NB4 (cell line): ENCODE measurements at regions not wholly inside any gene's neighbourhood (a gene's known extent, or its start where the extent isn't known, plus 50 kb on each side); places are given as distances from the start of the nearest gene placed in this dataset.

Experiments
- DNase-seq: peaks from one replicate; pipeline ENCODE4 v3.0.0; 2010; ENCODE audit warnings: low read depth
- H3K4me3 ChIP-seq: one replicate; pipeline ENCODE4 v1.5.1; 2011; ENCODE audit warnings: mild to moderate bottlenecking, low read depth, low read length, moderate library complexity
- CTCF ChIP-seq: IDR thresholded peaks from one replicate; pipeline ENCODE4 v1.5.1; 2012; ENCODE audit warnings: low read depth, low read length
- MAX ChIP-seq: IDR thresholded peaks from 2 replicates; pipeline ENCODE4 v1.6.1; 2011; ENCODE audit warnings: low read depth, low read length
- MYC ChIP-seq: IDR thresholded peaks from 2 replicates; pipeline ENCODE4 v1.6.1; 2011; ENCODE audit warnings: low read depth, low read length
- POLR2A ChIP-seq: IDR thresholded peaks from 2 replicates; pipeline ENCODE4 v1.6.1; 2011; ENCODE audit warnings: mild to moderate bottlenecking; ENCODE audit not compliant: insufficient read length; ENCODE audit errors: extremely low read depth

GRCh38 chr2:48120112-48120511, 194.4 kb upstream of the FOXN2 start:
- TF ChIP-seq MAX, result no peak
- TF ChIP-seq POLR2A, result no peak
- TF ChIP-seq CTCF, result no peak
- TF ChIP-seq MYC, result no peak
- H3K4me3 ChIP-seq, result no peak overlapping the region
- no peak for DNase-seq

- TF ChIP-seq POLR2A (no peak), CTCF (no peak), MYC (no peak), MAX (no peak)
- H3K4me3 ChIP-seq, result no peak overlapping the region
- peak; percentile 95 for DNase-seq
Measured at GRCh38 chr2:48120759-48121242, 193.7 kb upstream of the FOXN2 start.

GRCh38 chr2:48122166-48122565, 192.3 kb upstream of the FOXN2 start:
- no peak for DNase-seq
- no peak for TF ChIP-seq MYC
- no peak for TF ChIP-seq MAX
- TF ChIP-seq CTCF, result no peak
- no peak for TF ChIP-seq POLR2A
- H3K4me3 ChIP-seq, result no peak overlapping the region

GRCh38 chr2:48124592-48124991, 189.9 kb upstream of the FOXN2 start:
- no peak for DNase-seq
- no peak overlapping the region for H3K4me3 ChIP-seq
- TF ChIP-seq CTCF, result no peak
- no peak for TF ChIP-seq MAX
- TF ChIP-seq POLR2A, result no peak
- TF ChIP-seq MYC, result no peak

- DNase-seq, result peak; percentile 45
- H3K4me3 ChIP-seq, result no peak overlapping the region
- no peak for TF ChIP-seq CTCF
- TF ChIP-seq MYC, result no peak
- TF ChIP-seq MAX, result no peak
- no peak for TF ChIP-seq POLR2A
Measured at GRCh38 chr2:48126162-48126561, 188.3 kb upstream of the FOXN2 start.

GRCh38 chr2:48127612-48128191, 186.8 kb upstream of the FOXN2 start:
- TF ChIP-seq MAX, result no peak
- TF ChIP-seq MYC, result no peak
- H3K4me3 ChIP-seq, result no peak overlapping the region
- no peak for DNase-seq
